ENCODE measurements at regions not wholly inside any gene's neighbourhood (a gene's known extent, or its start where the extent isn't known, plus 50 kb on each side); places are given as distances from the start of the nearest gene placed in this dataset.
A peak's percentile ranks its signal among the peaks of the same experiment; 100 is the strongest.

- DNase-seq (ENCODE audit: low read depth in 1 of 2, low spot score in 2 of 2) (no peak), FAIRE-seq (no peak)
- Histone ChIP-seq H3K36me3 (ENCODE audit: control insufficient read depth in 2 of 4, insufficient read depth in 4 of 4, low read length in 3 of 4) (no peaks in the 10 kb centered on the region), H3K4me1 (replicated peaks in 1 of 4; ENCODE audit: control insufficient read depth in 3 of 4, insufficient read depth in 4 of 4, low read length in 3 of 4) (no peaks in the 10 kb centered on the region), H3K79me1 (ENCODE audit: low read depth, low read length) (no peaks in the 10 kb centered on the region), H3K9ac (replicated peaks in 1 of 4; ENCODE audit: extremely low read depth in 1 of 4, low read depth in 3 of 4, low read length in 3 of 4) (no peak overlapping the region), H4K20me1 (replicated peaks in 1 of 2; ENCODE audit: control insufficient read depth in 1 of 2, insufficient read depth in 2 of 2, low read length in 2 of 2) (no peaks in the 10 kb centered on the region), H4K91ac (replicated peaks; ENCODE audit: insufficient read length, low read length) (peak overlapping the region; percentile 2), H3K14ac (ENCODE audit: insufficient read length) (no peak overlapping the region), H2AK5ac (ENCODE audit: low read depth, low read length) (no peak overlapping the region), H3K27ac (ENCODE audit: low read depth, low read length) (no peak overlapping the region), H3K56ac (replicated peaks; ENCODE audit: insufficient read length, low read depth, low read length) (no peak overlapping the region), H3K79me2 (ENCODE audit: control insufficient read depth in 1 of 2, insufficient read depth in 2 of 2, low read length in 2 of 2) (no peaks in the 10 kb centered on the region), H3K9me3 (ENCODE audit: insufficient read depth in 2 of 2, low read depth in 1 of 2, low read length in 1 of 2) (peaks cover 7 to 9% of the 10 kb centered on the region in 2 experiments), H3K23ac (ENCODE audit: insufficient read length) (no peak overlapping the region), H2BK12ac (ENCODE audit: low read depth, low read length) (no peak overlapping the region), H2BK20ac (ENCODE audit: low read length) (no peak overlapping the region), H2BK15ac (ENCODE audit: low read length) (no peak overlapping the region), H3K4me3 (ENCODE audit: extremely low read depth in 1 of 4, insufficient read depth in 2 of 4, low read depth in 3 of 4, low read length in 4 of 4) (no peak overlapping the region), H3K18ac (ENCODE audit: extremely low read depth, low read length) (no peak overlapping the region), H3K27me3 (replicated peaks in 1 of 4; ENCODE audit: control insufficient read depth in 3 of 4, extremely low read depth in 1 of 4, insufficient read depth in 3 of 4, low read length in 3 of 4) (no peaks in the 10 kb centered on the region), H3K23me2 (ENCODE audit: low read depth, low read length) (no peaks in the 10 kb centered on the region), H4K5ac (ENCODE audit: insufficient read length, low read depth, low read length) (no peak overlapping the region), H3K4me2 (ENCODE audit: insufficient read depth in 1 of 2, low read depth in 2 of 2, low read length in 2 of 2) (no peak overlapping the region), H2AFZ (ENCODE audit: low read length) (no peak overlapping the region), H2BK120ac (replicated peaks; ENCODE audit: low read depth, low read length) (no peak overlapping the region), H3K4ac (replicated peaks; ENCODE audit: insufficient read length, low read depth, low read length) (no peak overlapping the region), H2BK5ac (ENCODE audit: low read depth, low read length) (no peak overlapping the region), H4K8ac (ENCODE audit: extremely low read depth, insufficient read depth, low read length) (no peak overlapping the region)
- WGBS, 2 experiments (ENCODE audit: extremely low coverage in 1 of 2, insufficient coverage in 1 of 2, insufficient read length in 1 of 2, insufficient replicate concordance in 2 of 2, low coverage in 1 of 2, low lambda C conversion rate in 2 of 2, missing lambda C conversion rate in 1 of 2), result 95% methylated on average over 7 of the region's 7 CpGs; no CpG with 5 or more reads in 1 of the 2 experiments
- POLR2A ChIA-PET (ENCODE audit: partially characterized antibody), result no interaction called here
- CTCF ChIA-PET (ENCODE audit: partially characterized antibody), result interaction anchor here (1.3 to 1.6 kb wide), 2 partner anchors 10 to 12 kb away, joined by 3 read pairs; no protein-coding TSS in a partner anchor
- TF ChIP-seq BCL11A (IDR thresholded peaks at IDR 0.05; ENCODE audit: low read depth in 2 of 2, low read length in 2 of 2) (no peak), CHD2 (IDR thresholded peaks at IDR 0.05; ENCODE audit: low read length) (no peak), RNF2 (IDR thresholded peaks at IDR 0.05; ENCODE audit: borderline replicate concordance, low read depth, low read length, missing control alignments, poor library complexity, severe bottlenecking) (no peak), SP4 (IDR thresholded peaks at IDR 0.05; ENCODE audit: low read length) (no peak), JUND (IDR thresholded peaks at IDR 0.05; ENCODE audit: low read length) (no peak), YY1 (IDR thresholded peaks at IDR 0.05; ENCODE audit: low read depth, low read length) (no peak), SP2 (IDR thresholded peaks at IDR 0.05; ENCODE audit: low read length) (no peak), CREB1 (IDR thresholded peaks at IDR 0.05) (no peak), TAF7 (optimal IDR thresholded peaks at IDR 0.05; ENCODE audit: borderline replicate concordance, low read depth, low read length) (no peak), ATF2 (IDR thresholded peaks at IDR 0.05; ENCODE audit: low read length) (no peak), TEAD4 (IDR thresholded peaks at IDR 0.05; ENCODE audit: low read depth, low read length) (no peak), CHD1 (IDR thresholded peaks at IDR 0.05; ENCODE audit: low read depth, low read length) (no peak)
- TF ChIP-seq, protein P1, sequence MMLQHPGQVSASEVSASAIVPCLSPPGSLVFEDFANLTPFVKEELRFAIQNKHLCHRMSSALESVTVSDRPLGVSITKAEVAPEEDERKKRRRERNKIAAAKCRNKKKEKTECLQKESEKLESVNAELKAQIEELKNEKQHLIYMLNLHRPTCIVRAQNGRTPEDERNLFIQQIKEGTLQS (IDR thresholded peaks at IDR 0.05; ENCODE audit: insufficient read depth, low read depth, low read length), result no peak
Observed at GRCh38 chr17:77666881-77667395, 291.6 kb upstream of the TNRC6C start.
